ENCODE measurements at regions not wholly inside any gene's neighbourhood (a gene's known extent, or its start where the extent isn't known, plus 50 kb on each side); places are given as distances from the start of the nearest gene placed in this dataset.
"Not testable (repeated sequence)": the region's sequence is repeated elsewhere in the genome, so short reads cannot be mapped to it uniquely, and the experiment has no call there.

- CTCF ChIA-PET; H3K4me3 ChIP-seq (ENCODE audit: low read depth, low read length); DNase-seq (ENCODE audit: low read depth, low spot score); POLR2A ChIA-PET: not testable (repeated sequence)
Measured at GRCh38 chr4:49216606-49217005, 230.5 kb downstream of the CWH43 start.

- TF ChIP-seq CTCF (IDR thresholded peaks at IDR 0.05; ENCODE audit: insufficient read depth, low read length, missing control alignments): no peak
- ChIA-PET POLR2A (no interaction called here), CTCF (no interaction called here)
- no peak overlapping the region for H3K4me3 ChIP-seq (ENCODE audit: low read depth, low read length)
- DNase-seq (ENCODE audit: low read depth, low spot score): no peak
Measured at GRCh38 chr4:49217492-49217891, 231.4 kb downstream of the CWH43 start.

DNA sequence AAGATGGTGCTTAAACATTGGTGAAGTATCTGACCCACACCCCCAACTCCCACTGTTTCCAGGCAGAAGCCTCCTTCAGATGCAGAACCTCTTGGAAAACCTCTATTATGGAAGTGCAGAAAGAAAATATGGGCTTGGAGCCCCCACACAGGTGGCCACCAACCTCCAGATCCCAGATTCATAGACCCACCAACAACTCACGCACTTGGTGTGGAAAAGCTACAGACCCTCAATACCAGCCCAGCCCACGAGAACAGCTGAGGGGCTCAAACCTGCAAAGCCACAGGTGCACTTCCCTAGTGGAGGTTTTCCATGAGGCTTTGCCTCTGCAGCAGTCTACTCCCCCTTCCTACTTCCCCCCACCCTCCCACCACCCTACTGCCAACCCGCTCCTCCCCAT, 232.0 kb downstream of the CWH43 start:
- CTCF ChIA-PET; DNase-seq (ENCODE audit: low read depth, low spot score); H3K4me3 ChIP-seq (ENCODE audit: low read depth, low read length); POLR2A ChIA-PET: not testable (repeated sequence)

- DNase-seq (ENCODE audit: low read depth, low spot score); H3K4me3 ChIP-seq (ENCODE audit: low read depth, low read length); CTCF ChIA-PET; POLR2A ChIA-PET: not testable (repeated sequence)
Measured at GRCh38 chr4:49218931-49219330, 232.9 kb downstream of the CWH43 start.

DNA sequence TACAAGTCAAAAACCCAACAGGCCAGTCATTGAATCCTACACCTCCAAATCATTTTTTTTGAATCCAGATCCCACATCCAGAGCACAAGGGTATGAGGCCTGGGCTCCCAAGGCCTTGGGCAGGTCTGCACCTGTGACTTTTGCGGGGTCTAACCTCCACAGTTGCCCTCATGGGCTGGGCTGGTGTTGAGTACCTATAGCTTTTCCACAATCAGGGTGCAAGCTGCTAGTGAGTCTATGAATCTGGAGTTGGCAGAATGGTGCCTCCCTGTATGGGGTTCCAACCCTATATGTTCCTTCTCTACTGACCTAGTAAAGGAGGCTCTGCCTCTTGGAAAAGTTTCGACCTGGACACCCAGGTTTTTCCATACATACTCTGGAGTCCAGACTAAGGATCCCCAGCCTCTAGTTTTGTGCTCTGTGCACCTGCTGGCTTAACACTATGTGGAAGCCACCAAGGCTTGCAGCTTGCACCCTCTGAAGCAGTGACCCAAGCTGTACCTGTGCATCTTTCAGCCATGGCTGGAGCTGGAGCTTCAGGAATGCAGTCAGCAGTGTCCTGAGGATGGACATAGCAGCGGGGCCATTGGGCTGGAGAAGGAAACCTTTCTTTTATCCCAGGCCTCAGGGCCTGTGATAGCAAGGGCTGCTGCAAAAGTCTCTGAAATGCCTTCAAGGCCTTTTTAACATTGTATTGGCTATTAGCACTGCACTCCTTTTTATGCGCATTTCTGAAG, 233.6 kb downstream of the CWH43 start:
- CTCF ChIA-PET: not testable (repeated sequence)

GRCh38 chr4:49221209-49221608, 235.1 kb downstream of the CWH43 start:
- TF ChIP-seq CTCF (IDR thresholded peaks at IDR 0.05; ENCODE audit: insufficient read depth, low read length, missing control alignments): no peak
- no peak for DNase-seq (ENCODE audit: low read depth, low spot score)
- ChIA-PET POLR2A (no interaction called here), CTCF (no interaction called here)
- H3K4me3 ChIP-seq (ENCODE audit: low read depth, low read length): no peak overlapping the region

More for the DNA sequence above, 233.6 kb downstream of the CWH43 start:
- H3K4me3 ChIP-seq (ENCODE audit: low read depth, low read length); DNase-seq (ENCODE audit: low read depth, low spot score); POLR2A ChIA-PET: not testable (repeated sequence)

- POLR2A ChIA-PET; H3K4me3 ChIP-seq (ENCODE audit: low read depth, low read length); DNase-seq (ENCODE audit: low read depth, low spot score); CTCF ChIA-PET: not testable (repeated sequence)
Measured at GRCh38 chr4:49222810-49223209, 236.7 kb downstream of the CWH43 start.

DNA sequence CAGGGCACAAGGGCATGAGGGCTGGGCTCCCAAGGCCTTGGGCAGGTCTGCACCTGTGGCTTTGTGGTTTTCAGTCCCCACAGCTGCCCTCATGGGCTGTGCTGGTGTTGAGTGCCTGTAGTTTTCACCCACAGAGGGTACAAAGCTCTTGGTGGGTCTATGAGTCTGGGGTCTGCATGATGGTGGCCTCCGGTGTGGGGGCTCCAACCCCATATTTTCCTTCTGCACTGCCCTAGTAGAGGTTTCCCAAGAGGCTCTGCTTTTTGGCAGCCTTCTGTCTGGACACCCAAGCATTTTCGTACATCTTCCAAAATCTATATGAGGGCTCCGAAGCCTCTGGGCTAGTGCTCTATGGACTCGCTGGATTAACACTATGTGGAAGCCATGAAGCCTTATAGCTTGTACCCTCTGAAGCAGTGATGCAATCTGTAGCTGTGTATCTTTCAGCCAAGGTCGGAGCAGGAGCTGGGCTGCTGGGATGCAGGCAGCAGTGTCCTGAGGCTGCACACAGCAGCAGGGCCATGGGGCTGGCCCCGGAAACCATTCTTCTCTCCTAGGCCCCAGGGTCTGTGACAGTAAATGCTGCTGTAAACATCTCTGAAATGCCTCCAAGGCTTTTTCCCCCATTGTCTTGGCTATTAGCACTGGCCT, 240.3 kb downstream of the CWH43 start:
- DNase-seq (ENCODE audit: low read depth, low spot score); H3K4me3 ChIP-seq (ENCODE audit: low read depth, low read length); CTCF ChIA-PET; POLR2A ChIA-PET: not testable (repeated sequence)

GRCh38 chr4:49227941-49228340, 241.9 kb downstream of the CWH43 start:
- CTCF ChIA-PET; H3K4me3 ChIP-seq (ENCODE audit: low read depth, low read length); POLR2A ChIA-PET; DNase-seq (ENCODE audit: low read depth, low spot score): not testable (repeated sequence)

DNA sequence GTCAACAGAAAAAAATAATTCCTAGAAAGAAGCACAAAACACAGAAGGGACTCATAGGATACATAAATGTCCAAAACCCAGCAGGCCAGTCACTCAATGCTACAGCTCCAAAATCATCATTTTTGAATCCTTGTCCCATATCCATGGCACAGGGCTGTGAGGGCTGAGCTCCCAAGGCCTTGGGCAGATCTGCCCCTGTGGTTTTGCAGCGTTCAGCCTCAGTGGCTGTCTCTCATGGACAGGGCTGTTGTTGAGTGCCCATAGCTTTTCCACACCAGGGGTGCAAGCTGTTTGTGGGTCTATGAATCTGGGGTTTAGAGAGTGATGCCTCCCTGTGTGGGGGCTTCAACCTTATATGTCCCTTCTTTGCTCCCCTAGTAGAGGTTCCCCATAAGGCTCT, 243.2 kb downstream of the CWH43 start:
- DNase-seq (ENCODE audit: low read depth, low spot score); H3K4me3 ChIP-seq (ENCODE audit: low read depth, low read length); CTCF ChIA-PET; POLR2A ChIA-PET: not testable (repeated sequence)

DNA sequence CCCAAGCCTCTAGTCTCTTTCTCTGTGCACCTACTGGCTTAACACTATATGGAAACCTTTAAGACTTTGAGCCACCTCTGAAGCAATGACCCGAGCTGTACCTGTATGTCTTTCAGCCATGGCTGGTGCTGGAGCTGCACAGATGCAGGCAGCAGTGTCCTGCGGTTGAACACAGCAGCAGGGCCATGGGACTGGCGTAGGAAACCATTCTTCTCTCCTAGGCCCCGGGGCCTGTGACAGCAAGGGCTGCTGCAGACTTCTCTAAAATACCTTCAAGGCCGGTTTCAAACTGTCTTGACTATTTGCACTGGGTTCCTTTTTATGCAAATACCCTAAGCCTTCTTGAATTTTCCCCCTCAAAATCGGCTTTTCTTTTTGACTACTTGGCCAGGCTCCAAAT, 243.6 kb downstream of the CWH43 start:
- POLR2A ChIA-PET; H3K4me3 ChIP-seq (ENCODE audit: low read depth, low read length); CTCF ChIA-PET; DNase-seq (ENCODE audit: low read depth, low spot score): not testable (repeated sequence)

GRCh38 chr4:49233346-49233745, 247.3 kb downstream of the CWH43 start:
- DNase-seq (ENCODE audit: low read depth, low spot score); H3K4me3 ChIP-seq (ENCODE audit: low read depth, low read length); CTCF ChIA-PET; POLR2A ChIA-PET: not testable (repeated sequence)

- H3K4me3 ChIP-seq (ENCODE audit: low read depth, low read length); CTCF ChIA-PET; POLR2A ChIA-PET; DNase-seq (ENCODE audit: low read depth, low spot score): not testable (repeated sequence)
Measured at GRCh38 chr4:49233749-49234148, 247.7 kb downstream of the CWH43 start.

GRCh38 chr4:49234382-49234781, 248.3 kb downstream of the CWH43 start:
- CTCF ChIA-PET; DNase-seq (ENCODE audit: low read depth, low spot score); POLR2A ChIA-PET; H3K4me3 ChIP-seq (ENCODE audit: low read depth, low read length): not testable (repeated sequence)

DNA sequence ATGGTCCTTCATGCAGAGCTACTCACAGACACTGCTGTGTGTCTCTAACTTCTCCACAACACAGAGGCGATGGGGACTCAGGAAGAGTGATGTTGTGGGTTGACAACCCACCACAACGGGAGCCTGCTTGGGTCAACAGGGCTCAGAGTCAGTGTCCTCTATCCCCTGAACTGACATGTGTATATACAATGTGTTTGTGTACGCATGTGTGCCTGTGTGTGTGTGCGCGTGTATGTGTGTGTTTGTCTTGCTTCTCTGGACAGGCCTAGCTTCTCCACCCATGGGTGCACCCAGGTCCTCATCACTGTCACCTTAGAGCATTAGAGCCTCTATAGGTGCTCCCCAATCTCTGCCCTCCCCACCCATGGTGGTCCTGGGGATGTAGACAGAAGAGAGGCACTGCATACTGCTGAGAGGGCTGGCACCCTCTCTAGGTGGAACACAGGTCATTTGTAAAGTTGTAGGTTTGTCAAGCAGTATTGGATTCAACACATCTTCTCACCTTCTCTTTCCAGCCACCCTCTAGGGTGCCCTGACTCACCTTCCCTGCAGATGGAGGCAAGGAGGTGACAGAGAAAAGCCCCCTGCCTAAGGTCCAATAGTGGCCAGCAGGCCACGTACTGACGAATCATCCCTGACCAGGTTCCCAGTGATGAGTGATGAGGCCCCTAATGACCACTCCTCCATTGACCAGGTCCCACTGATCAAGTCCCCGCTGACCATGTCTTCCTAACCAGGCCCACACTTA, 249.5 kb downstream of the CWH43 start:
- H3K4me3 ChIP-seq (ENCODE audit: low read depth, low read length); POLR2A ChIA-PET; CTCF ChIA-PET; DNase-seq (ENCODE audit: low read depth, low spot score): not testable (repeated sequence)
